ENCODE measurements at regions not wholly inside any gene's neighbourhood (a gene's known extent, or its start where the extent isn't known, plus 50 kb on each side); places are given as distances from the start of the nearest gene placed in this dataset.
"Not testable (repeated sequence)": the region's sequence is repeated elsewhere in the genome, so short reads cannot be mapped to it uniquely, and the experiment has no call there.

DNA sequence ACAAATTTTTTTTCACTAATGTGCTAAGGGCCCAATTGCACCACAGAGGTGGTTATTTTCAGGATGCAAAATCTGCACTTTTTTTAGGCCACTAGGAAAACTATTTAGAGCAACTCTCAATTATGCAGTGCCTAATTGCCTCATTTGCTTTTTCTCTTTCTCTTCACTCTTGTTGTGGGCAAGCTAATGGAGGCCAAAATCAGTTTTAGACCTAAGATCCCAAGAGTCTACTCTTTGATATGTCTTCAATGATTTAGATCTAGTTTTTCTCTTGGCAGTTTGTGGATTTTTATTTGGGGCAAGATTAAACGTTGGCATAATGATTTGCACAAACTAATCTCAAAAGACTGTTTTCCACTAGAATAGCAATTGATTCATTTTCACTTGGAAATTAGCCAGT lies 1996.9 kb downstream of the LRRC4C start:
- DNase-seq (ENCODE audit: low read depth): no peak

DNA sequence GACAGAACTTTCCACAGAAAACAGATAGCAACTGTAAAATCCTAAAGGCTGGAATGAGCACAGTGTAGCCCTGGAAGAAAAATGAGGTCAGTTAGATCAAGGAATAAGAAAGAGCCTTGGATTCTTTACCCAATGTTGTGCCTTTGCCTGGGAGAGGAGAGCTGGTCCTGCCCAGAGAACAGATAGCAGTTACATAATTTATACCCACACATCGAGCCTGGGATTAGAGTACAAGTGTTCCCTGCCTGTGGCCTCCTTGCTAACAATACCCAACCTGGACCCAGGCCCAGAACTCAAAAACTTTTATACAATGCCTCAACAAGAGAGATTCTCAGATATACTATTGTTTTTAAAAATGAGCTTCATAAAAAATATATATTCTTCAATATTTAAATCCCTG lies 1998.4 kb downstream of the LRRC4C start:
- no peak for DNase-seq (ENCODE audit: low read depth)

- no peak for DNase-seq (ENCODE audit: low read depth)
Measured at GRCh38 chr11:39459606-39460005, 1999.8 kb downstream of the LRRC4C start.

GRCh38 chr11:39458481-39458880 lies 2001.0 kb downstream of the LRRC4C start:
- DNase-seq (ENCODE audit: low read depth): no peak

GRCh38 chr11:39443424-39444022 lies 2015.9 kb downstream of the LRRC4C start:
- DNase-seq (ENCODE audit: low read depth): no peak

DNA sequence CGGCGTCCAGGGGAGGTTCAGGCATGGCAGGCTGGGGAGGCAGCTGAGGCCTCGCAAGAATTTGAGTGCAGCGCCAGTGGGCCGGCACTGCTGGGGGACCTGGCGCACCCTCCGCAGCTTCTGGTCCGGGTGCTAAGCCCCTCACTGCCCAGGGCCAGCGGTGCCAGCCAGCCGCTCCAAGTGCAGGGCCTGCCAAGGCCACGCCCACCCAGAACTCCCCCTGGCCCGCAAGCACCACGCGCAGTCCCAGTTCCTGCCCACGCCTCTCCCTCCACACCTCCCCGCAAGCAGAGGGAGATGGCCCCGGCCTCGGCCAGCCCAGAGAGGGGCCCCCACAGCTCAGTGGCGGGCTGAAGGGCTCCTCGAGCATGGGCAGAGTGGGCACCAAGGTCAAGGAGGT lies 2017.3 kb downstream of the LRRC4C start:
- DNase-seq (ENCODE audit: low read depth): no peak

DNA sequence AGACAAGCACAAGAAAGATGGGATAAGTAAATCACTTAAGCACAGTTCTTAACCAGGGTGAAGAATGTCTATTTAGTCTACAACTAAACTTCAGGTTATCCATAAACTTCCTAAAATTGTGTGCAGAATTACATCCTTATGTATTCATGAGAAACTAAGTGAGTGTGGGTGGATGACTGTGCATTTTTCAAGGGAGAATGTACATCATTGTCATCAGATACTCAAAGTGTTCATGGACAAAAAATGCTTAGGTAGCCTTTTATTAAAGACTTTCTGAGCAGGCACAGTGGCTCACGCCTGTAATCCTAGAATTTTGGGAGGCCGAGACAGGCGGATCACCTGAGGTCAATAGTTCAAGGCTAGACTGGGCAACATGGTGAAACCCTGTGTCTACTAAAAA lies 2023.8 kb downstream of the LRRC4C start:
- no peak for DNase-seq (ENCODE audit: low read depth)

- no peak for DNase-seq (ENCODE audit: low read depth)
Measured at GRCh38 chr11:39434466-39434865, 2025.0 kb downstream of the LRRC4C start.

DNA sequence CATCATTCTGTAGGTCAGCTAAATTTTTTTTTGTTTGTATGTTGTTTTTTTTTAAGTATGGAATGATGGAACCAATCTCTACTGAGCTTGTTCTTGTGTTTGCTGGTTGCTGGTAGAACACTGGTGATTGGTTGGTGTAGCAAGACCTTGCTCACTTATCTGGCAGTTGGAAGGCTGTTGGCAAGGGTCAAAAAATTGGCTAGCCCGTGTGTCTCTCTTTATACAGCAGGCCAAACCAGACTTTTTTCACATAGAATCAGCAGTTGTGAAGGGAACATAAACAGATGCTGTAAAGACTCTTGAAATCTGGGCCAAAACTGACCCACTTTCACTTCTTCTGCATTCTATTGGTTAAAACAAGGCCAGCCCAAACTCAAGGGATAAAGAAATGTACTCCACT lies 2026.5 kb downstream of the LRRC4C start:
- DNase-seq (ENCODE audit: low read depth): no peak

DNA sequence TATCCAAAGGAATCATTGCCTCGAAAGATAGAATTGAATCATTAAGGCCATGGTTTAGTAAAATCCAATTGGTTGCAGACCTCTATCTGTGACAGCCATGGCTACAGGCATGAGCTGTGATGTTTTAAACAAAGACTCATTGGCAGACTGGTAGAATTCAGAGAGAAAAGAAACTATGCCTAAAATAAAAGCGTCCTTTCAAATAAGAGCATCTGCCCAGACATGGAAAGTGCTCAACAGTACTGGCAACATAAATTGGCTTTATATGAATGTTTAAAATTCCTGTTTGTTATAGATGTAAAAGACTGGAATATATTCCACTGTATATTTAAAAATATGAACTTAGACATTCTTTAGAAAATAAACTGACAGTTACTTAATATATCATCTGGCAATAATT lies 2034.2 kb downstream of the LRRC4C start:
- no peak for DNase-seq (ENCODE audit: low read depth)

GRCh38 chr11:39412117-39412516 lies 2047.3 kb downstream of the LRRC4C start:
- no peak for DNase-seq (ENCODE audit: low read depth)

- DNase-seq (ENCODE audit: low read depth): no peak
Measured at GRCh38 chr11:39385911-39386310, 2073.5 kb downstream of the LRRC4C start.

- no peak for DNase-seq (ENCODE audit: low read depth)
Measured at GRCh38 chr11:39374963-39375698, 2084.3 kb downstream of the LRRC4C start.

DNA sequence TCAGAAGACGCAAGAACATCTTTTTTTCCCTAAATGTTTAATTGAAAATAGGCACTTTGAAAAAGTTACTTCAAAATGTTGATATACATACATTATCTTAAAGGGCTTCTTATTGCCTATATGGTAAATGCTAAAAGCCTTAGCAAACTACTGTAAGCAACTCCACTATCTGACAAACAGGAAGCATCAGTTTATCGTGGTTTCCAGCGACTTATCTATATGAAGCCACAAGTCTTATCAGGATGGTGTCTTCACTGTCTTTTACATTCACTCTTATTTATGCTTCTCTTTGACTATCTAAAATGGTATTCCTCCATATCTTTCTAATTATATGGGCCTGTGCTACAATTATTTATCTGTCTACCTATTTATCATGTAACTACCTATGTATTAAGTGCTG lies 2091.9 kb downstream of the LRRC4C start:
- DNase-seq (ENCODE audit: low read depth): no peak

GRCh38 chr11:39365809-39366436 lies 2093.5 kb downstream of the LRRC4C start:
- peak; percentile 69 for DNase-seq (ENCODE audit: low read depth)

DNA sequence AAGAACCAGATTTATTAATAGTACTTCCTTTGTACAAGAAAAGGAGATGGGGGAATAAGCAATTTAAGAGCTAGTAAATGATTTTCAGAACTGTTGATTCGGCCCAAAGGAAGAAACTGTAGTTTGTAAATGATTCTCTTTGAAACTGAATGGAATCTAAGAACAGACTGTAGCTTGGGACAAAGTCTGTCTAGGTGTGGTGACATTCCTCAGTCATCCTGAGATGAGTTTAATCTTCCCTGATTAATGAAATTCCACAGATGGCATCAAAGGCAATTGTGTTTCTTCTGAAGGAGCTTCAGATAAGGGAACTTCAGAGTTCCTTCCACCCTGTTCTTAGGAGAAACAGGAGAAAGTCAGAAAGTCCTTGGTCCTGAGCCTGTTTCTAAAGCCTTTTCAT lies 2095.9 kb downstream of the LRRC4C start:
- no peak for DNase-seq (ENCODE audit: low read depth)

GRCh38 chr11:39361557-39361956 lies 2097.9 kb downstream of the LRRC4C start:
- DNase-seq (ENCODE audit: low read depth): no peak

DNA sequence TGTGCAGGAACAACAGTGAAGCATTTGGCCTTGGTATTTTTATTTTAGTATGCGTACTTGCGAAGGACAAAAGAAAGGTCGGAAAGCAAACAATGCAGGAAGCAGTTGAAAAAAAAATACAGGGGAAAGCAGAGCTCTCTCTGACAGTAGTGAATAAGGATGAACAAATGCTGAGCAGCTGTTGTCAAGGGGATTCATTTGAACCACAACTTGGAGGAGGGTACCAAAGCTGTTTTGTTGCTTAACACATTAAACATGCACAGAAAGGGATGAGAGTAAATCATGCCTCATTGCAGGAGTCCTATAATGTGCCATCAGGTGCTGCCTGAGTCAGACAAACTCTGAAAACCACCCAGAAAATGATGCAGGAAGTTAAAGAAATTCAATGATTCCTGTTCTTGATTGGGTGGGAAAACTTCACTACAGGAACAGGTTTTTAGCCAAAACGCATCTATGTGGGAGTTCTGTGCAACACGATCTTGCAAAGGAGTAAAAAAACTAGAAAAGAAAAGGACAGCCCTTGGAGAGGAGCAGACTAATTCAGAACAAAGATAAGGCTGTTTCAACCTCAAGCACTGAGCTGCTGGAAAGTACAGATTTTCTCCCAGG lies 2113.5 kb downstream of the LRRC4C start:
- no peak for DNase-seq (ENCODE audit: low read depth)

- no peak for DNase-seq (ENCODE audit: low read depth)
Measured at GRCh38 chr11:39341461-39341860, 2118.0 kb downstream of the LRRC4C start.

- DNase-seq (ENCODE audit: low read depth): not testable (repeated sequence)
Measured at GRCh38 chr11:39333006-39333405, 2126.4 kb downstream of the LRRC4C start.

- no peak for DNase-seq (ENCODE audit: low read depth)
Measured at GRCh38 chr11:39327302-39327701, 2132.2 kb downstream of the LRRC4C start.

DNA sequence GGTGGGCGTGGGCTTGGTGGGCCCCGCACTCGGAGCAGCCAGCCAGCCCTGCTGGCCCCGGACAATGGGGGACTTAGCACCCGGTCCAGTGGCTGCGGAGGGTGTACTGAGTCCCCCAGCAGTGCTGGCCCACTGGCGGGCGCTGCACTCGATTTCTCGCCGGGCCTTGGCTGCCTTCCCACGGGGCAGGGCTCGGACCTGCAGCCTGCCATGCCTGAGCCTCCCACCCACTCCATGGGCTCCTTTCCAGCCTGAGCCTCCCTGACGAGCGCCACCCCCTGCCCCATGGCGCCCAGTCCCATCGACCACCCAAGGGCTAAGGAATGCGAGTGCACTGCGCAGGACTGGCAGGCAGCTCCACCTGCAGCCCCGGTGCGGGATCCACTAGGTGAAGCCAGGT lies 2147.6 kb downstream of the LRRC4C start:
- DNase-seq (ENCODE audit: low read depth): not testable (repeated sequence)

GRCh38 chr11:39304586-39304985 lies 2154.9 kb downstream of the LRRC4C start:
- DNase-seq (ENCODE audit: low read depth): peak; percentile 13
